BJ (cell line): ENCODE measurements at regions not wholly inside any gene's neighbourhood (a gene's known extent, or its start where the extent isn't known, plus 50 kb on each side); places are given as distances from the start of the nearest gene placed in this dataset.

Experiments used
- CTCF ChIA-PET: fragments of 350-600 bp; formaldehyde crosslinking; extraction: SDS; loops from one replicate; lab custom pipeline; 2021; ENCODE audit warnings: antibody characterized with exemption, inconsistent platforms; lab: Yijun Ruan, JAX
- POLR2A ChIA-PET: fragments of 300-600 bp; sonication (Branson Sonifier 250); formaldehyde crosslinking; extraction: SDS; loops from one replicate; lab custom pipeline; 2021; ENCODE audit warnings: antibody characterized with exemption; lab: Charles Lee
- DNase-seq: peaks from one replicate; pipeline ENCODE4 v3.0.0-alpha.2; 2011; ENCODE audit warnings: low read depth
- H3K27me3 ChIP-seq: 2 replicates; pipeline ENCODE4 v1.6.0; 2011; ENCODE audit warnings: low read length; ENCODE audit not compliant: control insufficient read depth, insufficient read depth
- H3K36me3 ChIP-seq: 2 replicates; pipeline ENCODE4 v1.5.1; 2011; ENCODE audit warnings: low read length; ENCODE audit not compliant: control insufficient read depth, insufficient read depth
- H3K4me3 ChIP-seq: 2 replicates; pipeline ENCODE4 v1.5.1; 2011; ENCODE audit warnings: low read depth, mild to moderate bottlenecking, control low read depth, low read length
- CTCF ChIP-seq: IDR thresholded peaks from 2 replicates; pipeline ENCODE4 v1.5.1; 2011; ENCODE audit warnings: low read depth, mild to moderate bottlenecking, control low read depth, inconsistent platforms, low read length, moderate library complexity; ENCODE audit not compliant: insufficient read depth

- TF ChIP-seq CTCF = no peak
- ChIA-PET CTCF (no interaction called here), POLR2A (no interaction called here)
- H3K36me3 ChIP-seq = no peaks in the 10 kb centered on the region
- H3K27me3 ChIP-seq = peaks cover 2% of the 10 kb centered on the region
- no peak overlapping the region for H3K4me3 ChIP-seq
- DNase-seq = no peak
Measured at GRCh38 chr2:10235909-10236550, 66.7 kb upstream of the HPCAL1 start.

GRCh38 chr2:10236571-10237391, 65.9 kb upstream of the HPCAL1 start:
- CTCF ChIA-PET = interaction anchor here (0.6 kb wide), 1 partner anchor 274 kb away, joined by 3 read pairs; no protein-coding TSS in a partner anchor
- TF ChIP-seq CTCF = no peak
- POLR2A ChIA-PET = no interaction called here
- no peaks in the 10 kb centered on the region for H3K36me3 ChIP-seq
- DNase-seq = no peak
- H3K4me3 ChIP-seq = no peak overlapping the region
- peaks cover 2% of the 10 kb centered on the region for H3K27me3 ChIP-seq

GRCh38 chr2:10237392-10238321, 65.0 kb upstream of the HPCAL1 start:
- Histone ChIP-seq H3K27me3 (peaks cover 2% of the 10 kb centered on the region; the same call in 1 of the 2 replicates), H3K4me3 (no peak overlapping the region), H3K36me3 (no peaks in the 10 kb centered on the region)
- no peak for TF ChIP-seq CTCF
- CTCF ChIA-PET = no interaction called here
- POLR2A ChIA-PET = no interaction called here
- no peak for DNase-seq

GRCh38 chr2:10238396-10238795, 64.3 kb upstream of the HPCAL1 start:
- Histone ChIP-seq H3K36me3 (no peaks in the 10 kb centered on the region), H3K4me3 (no peak overlapping the region), H3K27me3 (peaks cover 2% of the 10 kb centered on the region; the same call in 1 of the 2 replicates)
- ChIA-PET POLR2A (no interaction called here), CTCF (no interaction called here)
- no peak for TF ChIP-seq CTCF
- DNase-seq = no peak
